ENCODE measurements at regions not wholly inside any gene's neighbourhood (a gene's known extent, or its start where the extent isn't known, plus 50 kb on each side); places are given as distances from the start of the nearest gene placed in this dataset.

- Histone ChIP-seq H3F3A (replicated peaks; ENCODE audit: low read depth) (no peaks in the 10 kb centered on the region), H3K9me2 (ENCODE audit: insufficient read depth) (no peaks in the 10 kb centered on the region), H4K20me1 (replicated peaks; ENCODE audit: insufficient read depth) (no peaks in the 10 kb centered on the region), H3K79me2 (replicated peaks; ENCODE audit: insufficient read depth) (no peaks in the 10 kb centered on the region), H3K4me3 (no peak overlapping the region), H3K4me1 (ENCODE audit: insufficient read depth) (peaks cover 40% of the 10 kb centered on the region), H3K36me3 (ENCODE audit: insufficient read depth) (no peaks in the 10 kb centered on the region), H3K27ac (ENCODE audit: low read depth) (no peak overlapping the region), H3K4me2 (no peak overlapping the region), H3K27me3 (ENCODE audit: insufficient read depth) (no peaks in the 10 kb centered on the region), H2AFZ (no peak overlapping the region)
- Mint-ChIP-seq H3K27ac (peak overlapping the region; percentile 68), H3K36me3 (ENCODE audit: low read depth) (no peaks in the 10 kb centered on the region), H3K4me3 (no peak overlapping the region), H3K4me1 (peaks cover 47% of the 10 kb centered on the region), H3K27me3 (ENCODE audit: insufficient read depth, low read depth, poor library complexity) (peaks cover 2% of the 10 kb centered on the region), H3K9me3 (no peaks in the 10 kb centered on the region)
- ATAC-seq (no peak), DNase-seq (ENCODE audit: low spot score) (no peak)
- TF ChIP-seq REST (IDR thresholded peaks at IDR 0.05; ENCODE audit: unreplicated experiment) (no peak), ZNF114 (CRISPR knock-in tag; IDR thresholded peaks at IDR 0.05) (no peak), POLR2AphosphoS5 (IDR thresholded peaks at IDR 0.05; ENCODE audit: low read depth) (no peak), NANOG (IDR thresholded peaks at IDR 0.05; ENCODE audit: borderline replicate concordance) (no peak), EZH2 (IDR thresholded peaks at IDR 0.05; ENCODE audit: low read depth, unreplicated experiment) (no peak), ETS1 (IDR thresholded peaks at IDR 0.05) (no peak), EZH2phosphoT487 (IDR thresholded peaks at IDR 0.05; ENCODE audit: unreplicated experiment) (no peak), CREB1 (CRISPR knock-in tag; IDR thresholded peaks at IDR 0.05; ENCODE audit: low read depth) (no peak), JUNB (IDR thresholded peaks at IDR 0.05; ENCODE audit: unreplicated experiment) (no peak), STAT1 (IDR thresholded peaks at IDR 0.05; ENCODE audit: unreplicated experiment) (no peak)
Measured at GRCh38 chr12:92467886-92468285, 234.9 kb upstream of the PLEKHG7 start.

GRCh38 chr12:92466391-92467305 lies 236.1 kb upstream of the PLEKHG7 start:
- Histone ChIP-seq H2AFZ (no peak overlapping the region), H3K79me2 (replicated peaks; ENCODE audit: insufficient read depth) (no peaks in the 10 kb centered on the region), H3K4me2 (peak overlapping the region; percentile 36), H3K36me3 (ENCODE audit: insufficient read depth) (no peaks in the 10 kb centered on the region), H3F3A (replicated peaks; ENCODE audit: low read depth) (no peaks in the 10 kb centered on the region), H3K4me3 (no peak overlapping the region), H3K27me3 (ENCODE audit: insufficient read depth) (no peaks in the 10 kb centered on the region), H3K9me2 (ENCODE audit: insufficient read depth) (no peaks in the 10 kb centered on the region), H3K4me1 (ENCODE audit: insufficient read depth) (peaks cover 40% of the 10 kb centered on the region), H3K27ac (ENCODE audit: low read depth) (peak overlapping the region; percentile 89), H4K20me1 (replicated peaks; ENCODE audit: insufficient read depth) (no peaks in the 10 kb centered on the region)
- ATAC-seq (peak; percentile 91), DNase-seq (ENCODE audit: low spot score) (peak; percentile 74)
- H3K36me3 Mint-ChIP-seq (ENCODE audit: low read depth), result no peaks in the 10 kb centered on the region
- H3K4me1 Mint-ChIP-seq, result peaks cover 47% of the 10 kb centered on the region
- no peaks in the 10 kb centered on the region for H3K9me3 Mint-ChIP-seq
- H3K27ac Mint-ChIP-seq, result peak overlapping the region; percentile 77
- TF ChIP-seq ZNF462 (CRISPR knock-in tag; IDR thresholded peaks at IDR 0.05) (peak; percentile 54; the same call in 1 of the 2 replicates), EZH2phosphoT487 (IDR thresholded peaks at IDR 0.05; ENCODE audit: unreplicated experiment) (no peak)
- peak overlapping the region; percentile 17; the same call in 1 of the 3 replicates for H3K4me3 Mint-ChIP-seq
- peaks cover 2% of the 10 kb centered on the region for H3K27me3 Mint-ChIP-seq (ENCODE audit: insufficient read depth, low read depth, poor library complexity)

All from GM23338 (cell line).